ENCODE measurements at regions not wholly inside any gene's neighbourhood (a gene's known extent, or its start where the extent isn't known, plus 50 kb on each side); places are given as distances from the start of the nearest gene placed in this dataset.
"Not testable (repeated sequence)": the region's sequence is repeated elsewhere in the genome, so short reads cannot be mapped to it uniquely, and the experiment has no call there.

GRCh38 chr15:70375006-70375431, 277.3 kb upstream of the TLE3 start:
- no peaks in the 10 kb centered on the region for H3K36me3 ChIP-seq (ENCODE audit: insufficient read depth, low read length)
- H3K9ac ChIP-seq (ENCODE audit: low read length) = no peak overlapping the region
- no peaks in the 10 kb centered on the region for H3K79me2 ChIP-seq (replicated peaks; ENCODE audit: insufficient read depth, low read length)
- H4K20me1 ChIP-seq (ENCODE audit: insufficient read depth) = no peaks in the 10 kb centered on the region
- H3K27me3 ChIP-seq (ENCODE audit: insufficient read depth, low read depth, low read length) = peaks cover 5% of the 10 kb centered on the region
- TF ChIP-seq TAF1 (IDR thresholded peaks at IDR 0.05; ENCODE audit: low read depth) (no peak), REST (IDR thresholded peaks at IDR 0.05; ENCODE audit: borderline replicate concordance) (no peak), POLR2AphosphoS5 (IDR thresholded peaks at IDR 0.05) (no peak), SMC3 (conservative IDR thresholded peaks at IDR 0.05; ENCODE audit: poor library complexity) (no peak), RAD21 (conservative IDR thresholded peaks at IDR 0.05) (no peak), EZH2 (IDR thresholded peaks at IDR 0.05; ENCODE audit: borderline replicate concordance, insufficient read depth, low read length, poor library complexity, severe bottlenecking) (no peak), CTCF (IDR thresholded peaks at IDR 0.05; ENCODE audit: poor library complexity, severe bottlenecking) (no peak), EP300 (conservative IDR thresholded peaks at IDR 0.05; ENCODE audit: poor library complexity, severe bottlenecking) (no peak), MXI1 (conservative IDR thresholded peaks at IDR 0.05; ENCODE audit: poor library complexity, severe bottlenecking) (no peak)
- H3F3A ChIP-seq (ENCODE audit: insufficient read depth, low read length, poor library complexity, severe bottlenecking) = no peaks in the 10 kb centered on the region
- H2AFZ ChIP-seq (ENCODE audit: low read depth, low read length) = no peak overlapping the region
- H3K4me2 ChIP-seq (ENCODE audit: low read length) = no peak overlapping the region
- no peak overlapping the region for H3K4me3 ChIP-seq (ENCODE audit: low read length)
- H3K27ac ChIP-seq (ENCODE audit: low read length) = no peak overlapping the region
- no peaks in the 10 kb centered on the region for H3K9me3 ChIP-seq (ENCODE audit: low read length)
- H3K9me2 ChIP-seq (ENCODE audit: insufficient read depth, low read length) = no peaks in the 10 kb centered on the region

- H4K20me1 ChIP-seq (ENCODE audit: insufficient read depth) = no peaks in the 10 kb centered on the region
- no peak overlapping the region for H3K27ac ChIP-seq (ENCODE audit: low read length)
- H3K4me3 ChIP-seq (ENCODE audit: low read length) = no peak overlapping the region
- H3K27me3 ChIP-seq (ENCODE audit: insufficient read depth, low read depth, low read length) = peaks cover 5% of the 10 kb centered on the region
- TF ChIP-seq TAF1 (IDR thresholded peaks at IDR 0.05; ENCODE audit: low read depth) (no peak), RAD21 (conservative IDR thresholded peaks at IDR 0.05) (no peak)
- H3K36me3 ChIP-seq (ENCODE audit: insufficient read depth, low read length) = no peaks in the 10 kb centered on the region
- no peak overlapping the region for H3K4me2 ChIP-seq (ENCODE audit: low read length)
- H3K9me2 ChIP-seq (ENCODE audit: insufficient read depth, low read length) = no peaks in the 10 kb centered on the region
- no peaks in the 10 kb centered on the region for H3F3A ChIP-seq (ENCODE audit: insufficient read depth, low read length, poor library complexity, severe bottlenecking)
- H3K9me3 ChIP-seq (ENCODE audit: low read length) = no peaks in the 10 kb centered on the region
- H2AFZ ChIP-seq (ENCODE audit: low read depth, low read length) = no peak overlapping the region
- H3K79me2 ChIP-seq (replicated peaks; ENCODE audit: insufficient read depth, low read length) = no peaks in the 10 kb centered on the region
- no peak overlapping the region for H3K9ac ChIP-seq (ENCODE audit: low read length)
Observed at GRCh38 chr15:70374096-70374495, 276.4 kb upstream of the TLE3 start.

GRCh38 chr15:70373439-70373838, 275.7 kb upstream of the TLE3 start:
- not testable (repeated sequence) for H3F3A ChIP-seq (ENCODE audit: insufficient read depth, low read length, poor library complexity, severe bottlenecking); H3K79me2 ChIP-seq (replicated peaks; ENCODE audit: insufficient read depth, low read length); H3K9ac ChIP-seq (ENCODE audit: low read length); H3K9me2 ChIP-seq (ENCODE audit: insufficient read depth, low read length); H4K20me1 ChIP-seq (ENCODE audit: insufficient read depth); H3K27ac ChIP-seq (ENCODE audit: low read length); H3K9me3 ChIP-seq (ENCODE audit: low read length); H2AFZ ChIP-seq (ENCODE audit: low read depth, low read length); H3K4me3 ChIP-seq (ENCODE audit: low read length); H3K27me3 ChIP-seq (ENCODE audit: insufficient read depth, low read depth, low read length); H3K36me3 ChIP-seq (ENCODE audit: insufficient read depth, low read length); H3K4me2 ChIP-seq (ENCODE audit: low read length)

GRCh38 chr15:70367913-70368705, 270.4 kb upstream of the TLE3 start:
- H2AFZ ChIP-seq (ENCODE audit: low read depth, low read length); H3K9ac ChIP-seq (ENCODE audit: low read length); H3K9me2 ChIP-seq (ENCODE audit: insufficient read depth, low read length); H3K79me2 ChIP-seq (replicated peaks; ENCODE audit: insufficient read depth, low read length); H3K4me2 ChIP-seq (ENCODE audit: low read length); H3K36me3 ChIP-seq (ENCODE audit: insufficient read depth, low read length); H3K9me3 ChIP-seq (ENCODE audit: low read length); H3K27ac ChIP-seq (ENCODE audit: low read length); H3K27me3 ChIP-seq (ENCODE audit: insufficient read depth, low read depth, low read length); H4K20me1 ChIP-seq (ENCODE audit: insufficient read depth); H3K4me3 ChIP-seq (ENCODE audit: low read length); H3F3A ChIP-seq (ENCODE audit: insufficient read depth, low read length, poor library complexity, severe bottlenecking): not testable (repeated sequence)

GRCh38 chr15:70364023-70364422, 266.3 kb upstream of the TLE3 start:
- H3K79me2 ChIP-seq (replicated peaks; ENCODE audit: insufficient read depth, low read length); H3K9ac ChIP-seq (ENCODE audit: low read length); H3K27me3 ChIP-seq (ENCODE audit: insufficient read depth, low read depth, low read length); H3K36me3 ChIP-seq (ENCODE audit: insufficient read depth, low read length); H3K9me3 ChIP-seq (ENCODE audit: low read length); H3F3A ChIP-seq (ENCODE audit: insufficient read depth, low read length, poor library complexity, severe bottlenecking); H2AFZ ChIP-seq (ENCODE audit: low read depth, low read length); H3K4me3 ChIP-seq (ENCODE audit: low read length); H3K4me2 ChIP-seq (ENCODE audit: low read length); H4K20me1 ChIP-seq (ENCODE audit: insufficient read depth); H3K27ac ChIP-seq (ENCODE audit: low read length); H3K9me2 ChIP-seq (ENCODE audit: insufficient read depth, low read length): not testable (repeated sequence)

All from neural cell (in vitro differentiated cells).